Stimulated activated CD8-positive, alpha-beta memory T cell treated with anti-CD3 and anti-CD28 coated beads, Interleukin-4, amount 100 ng/mL, for 48 hours (primary cell): ENCODE measurements at regions not wholly inside any gene's neighbourhood (a gene's known extent, or its start where the extent isn't known, plus 50 kb on each side); places are given as distances from the start of the nearest gene placed in this dataset.

ENCODE experiments used
- DNase-seq: peaks from one replicate; pipeline ENCODE4 v3.0.0-alpha.2; 2020

DNA sequence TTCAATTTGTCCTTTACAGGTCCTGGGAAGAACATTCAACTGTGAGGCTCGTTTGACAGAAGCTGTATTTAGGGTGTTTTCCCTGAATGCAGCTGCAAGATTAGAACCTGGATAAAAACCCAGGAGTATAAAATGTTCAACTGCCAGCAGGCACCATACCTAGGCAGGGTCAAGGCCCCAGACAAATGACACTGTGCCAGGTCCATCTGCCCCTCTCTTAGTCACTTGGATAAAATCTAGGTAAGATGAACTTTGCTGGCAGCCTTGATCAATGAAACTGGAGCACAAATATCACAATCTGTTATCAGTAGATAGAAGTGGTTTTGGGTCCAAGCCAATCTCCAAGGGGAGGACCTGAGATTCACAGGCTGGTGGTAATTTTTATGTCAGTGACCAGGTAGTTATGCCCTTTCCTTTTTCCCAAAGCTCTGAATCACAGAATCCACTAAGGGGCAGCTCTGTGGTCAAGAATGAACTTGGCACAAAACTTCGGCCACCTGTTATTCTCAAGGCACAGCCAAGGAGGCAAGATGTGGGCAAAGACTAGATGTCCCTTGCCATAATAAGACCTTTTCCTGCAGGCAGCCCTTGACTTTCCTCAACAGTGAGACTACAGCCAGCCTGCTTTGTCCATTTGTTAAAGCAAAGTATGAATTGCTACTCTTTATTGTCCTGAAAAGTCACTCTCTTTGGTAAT lies 501.0 kb downstream of the PPARGC1A start:
- DNase-seq, result no peak

GRCh38 chr4:23388255-23388654 lies 501.6 kb downstream of the PPARGC1A start:
- DNase-seq, result no peak

GRCh38 chr4:23384741-23385140 lies 505.1 kb downstream of the PPARGC1A start:
- no peak for DNase-seq

DNA sequence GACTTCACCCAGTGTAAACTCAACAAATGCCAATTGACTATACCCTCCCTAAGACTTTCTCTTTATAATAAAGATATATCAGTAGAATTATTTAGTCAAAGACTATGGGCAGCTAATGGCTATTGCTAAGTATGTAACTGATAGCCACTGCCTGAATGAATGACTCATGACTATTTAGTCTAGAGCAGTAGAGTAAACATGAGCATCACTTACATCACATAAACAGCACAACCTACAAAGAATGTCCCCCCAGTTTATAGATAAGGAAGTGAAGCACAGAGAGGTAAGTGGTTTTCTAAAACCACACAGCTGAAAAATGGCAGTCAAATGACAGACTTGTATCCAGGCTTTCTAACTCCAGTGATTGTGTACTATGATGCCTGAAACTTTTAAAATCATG lies 507.0 kb downstream of the PPARGC1A start:
- DNase-seq, result no peak

DNA sequence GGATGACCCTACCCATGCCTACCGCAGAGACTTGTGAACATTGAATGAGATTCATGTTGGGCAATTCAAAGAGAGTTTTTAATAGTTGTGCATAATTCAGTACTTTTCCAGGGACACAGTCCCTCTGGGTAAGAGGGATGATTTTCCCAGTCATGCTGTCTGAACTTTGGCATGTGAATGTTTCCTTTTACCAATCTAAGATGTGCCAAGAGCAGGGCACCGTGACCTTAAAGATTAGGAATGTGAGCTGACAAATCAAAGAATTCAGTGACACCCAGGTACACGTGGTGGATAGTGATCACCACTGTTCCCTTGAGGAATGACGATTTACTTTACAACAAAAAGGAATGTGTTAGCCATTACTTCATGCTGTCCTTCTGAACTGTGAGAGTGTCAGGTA lies 515.6 kb downstream of the PPARGC1A start:
- DNase-seq, result no peak

DNA sequence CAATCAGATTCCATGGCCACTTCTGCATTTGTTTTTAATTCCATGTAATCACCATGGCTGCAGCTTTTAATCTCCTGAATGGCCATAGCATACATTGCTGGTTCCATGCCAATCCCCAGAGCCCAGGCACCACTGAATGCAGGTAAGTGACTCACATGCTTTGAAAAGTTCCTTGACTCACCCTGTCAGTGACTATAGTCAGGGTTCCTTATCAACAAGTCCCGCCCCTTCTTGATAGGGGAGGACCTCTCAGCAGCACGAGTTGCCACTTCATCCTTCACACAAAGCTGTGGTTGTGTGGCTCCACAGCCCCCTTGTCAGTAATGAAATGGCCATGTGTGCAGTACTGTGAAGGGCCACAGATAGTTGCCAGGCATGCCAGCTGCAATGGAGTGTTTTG lies 516.6 kb downstream of the PPARGC1A start:
- peak; percentile 26 for DNase-seq

GRCh38 chr4:23371533-23371932 lies 518.3 kb downstream of the PPARGC1A start:
- DNase-seq, result no peak

- DNase-seq, result no peak
These were observed 520.5 kb downstream of the PPARGC1A start for GRCh38 chr4:23369331-23369730.

GRCh38 chr4:23368081-23368697 lies 521.7 kb downstream of the PPARGC1A start:
- DNase-seq, result no peak

DNA sequence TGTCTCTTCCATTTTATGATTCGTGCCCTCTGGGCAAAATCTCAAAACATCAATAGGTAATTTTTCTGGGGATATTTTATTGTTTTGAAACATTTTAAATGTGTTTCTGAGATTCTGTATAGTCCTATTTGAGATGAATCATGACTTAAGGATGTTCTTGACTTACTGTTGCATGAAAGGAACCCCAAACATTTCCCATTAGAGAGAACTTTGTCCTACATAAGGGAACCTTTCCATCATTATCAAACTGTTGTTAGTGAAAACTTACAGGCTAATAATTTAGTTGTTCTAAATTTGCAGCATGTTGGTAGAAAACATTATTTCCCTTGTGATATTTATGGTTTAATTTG lies 523.3 kb downstream of the PPARGC1A start:
- no peak for DNase-seq

- no peak for DNase-seq
These were observed 523.8 kb downstream of the PPARGC1A start for GRCh38 chr4:23365871-23366556.

DNA sequence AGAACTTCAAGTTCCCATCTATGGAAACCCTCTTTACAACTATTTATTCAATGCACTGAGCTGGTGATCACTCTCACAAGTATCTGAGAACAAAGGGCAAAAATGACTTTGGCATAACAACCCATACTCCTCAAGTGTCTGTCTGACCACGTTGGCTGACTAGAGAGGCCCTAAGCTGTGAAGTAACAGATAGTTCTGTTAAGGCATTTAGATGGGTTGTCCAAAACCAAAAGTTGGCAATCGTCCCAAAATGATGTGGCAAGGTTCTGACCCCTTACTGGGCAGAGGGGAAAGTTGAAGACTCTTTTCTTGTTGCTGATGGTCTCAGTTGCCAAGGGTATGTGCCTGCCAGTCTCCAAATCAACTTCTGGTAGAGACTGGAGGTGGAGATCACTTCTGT lies 524.8 kb downstream of the PPARGC1A start:
- no peak for DNase-seq

GRCh38 chr4:23364167-23364566 lies 525.7 kb downstream of the PPARGC1A start:
- no peak for DNase-seq

DNA sequence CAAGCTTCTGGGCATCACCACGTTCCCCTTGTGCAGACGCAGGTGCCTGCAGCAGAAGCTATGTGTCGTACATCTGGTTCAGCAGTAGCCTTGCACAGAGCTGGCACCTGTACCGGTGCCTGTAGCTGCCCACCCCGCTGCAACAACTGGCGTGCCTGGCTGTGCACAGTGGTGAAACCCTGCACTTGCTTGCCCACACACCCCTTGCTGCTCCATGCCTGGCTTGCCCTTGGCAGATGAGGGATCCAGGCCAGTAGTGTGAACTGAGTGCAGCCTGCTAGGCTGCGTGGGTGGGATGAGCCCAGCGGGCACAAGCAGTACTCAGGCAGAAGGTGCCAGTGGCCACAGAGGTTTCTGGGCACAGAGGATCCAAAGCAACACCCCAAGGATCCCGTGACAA lies 528.4 kb downstream of the PPARGC1A start:
- DNase-seq, result no peak

DNA sequence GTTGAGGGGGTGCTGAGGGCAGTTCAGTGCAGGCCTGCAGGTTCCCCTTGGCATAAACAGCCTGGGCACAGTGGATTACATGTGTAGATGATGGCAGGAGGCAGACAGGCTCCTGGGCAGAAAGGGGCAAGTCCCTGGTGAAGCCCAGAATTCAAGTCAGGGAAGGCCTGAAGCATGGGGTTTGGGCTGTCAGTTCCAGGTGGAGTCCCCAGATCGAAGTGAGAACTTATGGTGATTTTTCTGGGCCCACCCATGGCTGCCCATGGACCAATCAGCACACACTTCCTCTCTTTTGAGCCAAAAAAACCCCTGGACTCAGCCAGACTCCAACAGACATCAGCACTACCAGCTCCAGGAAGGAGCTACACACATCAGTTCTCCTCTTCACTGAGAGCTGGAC lies 529.1 kb downstream of the PPARGC1A start:
- DNase-seq, result no peak

DNA sequence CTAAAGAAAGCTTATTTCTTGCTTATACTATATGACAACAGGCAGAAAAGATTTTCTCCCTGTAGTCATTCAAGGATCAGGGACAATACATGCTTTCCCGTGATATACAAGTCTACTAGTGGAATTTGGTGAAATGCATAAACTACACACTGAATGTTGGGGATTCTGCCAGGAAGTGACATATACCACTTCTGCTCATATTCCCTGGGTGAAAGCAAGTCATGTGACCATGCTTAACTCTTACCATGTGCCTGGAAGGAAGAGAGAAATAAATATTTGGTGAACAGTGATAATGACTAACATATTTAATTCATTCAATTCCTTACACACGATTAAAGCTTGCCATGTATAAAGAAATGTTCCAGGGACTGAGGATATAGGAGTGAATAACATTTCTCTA lies 534.6 kb downstream of the PPARGC1A start:
- DNase-seq, result no peak

GRCh38 chr4:23353200-23353599 lies 536.6 kb downstream of the PPARGC1A start:
- DNase-seq, result no peak

- DNase-seq, result no peak
These were observed 540.9 kb downstream of the PPARGC1A start for GRCh38 chr4:23348789-23349498.

DNA sequence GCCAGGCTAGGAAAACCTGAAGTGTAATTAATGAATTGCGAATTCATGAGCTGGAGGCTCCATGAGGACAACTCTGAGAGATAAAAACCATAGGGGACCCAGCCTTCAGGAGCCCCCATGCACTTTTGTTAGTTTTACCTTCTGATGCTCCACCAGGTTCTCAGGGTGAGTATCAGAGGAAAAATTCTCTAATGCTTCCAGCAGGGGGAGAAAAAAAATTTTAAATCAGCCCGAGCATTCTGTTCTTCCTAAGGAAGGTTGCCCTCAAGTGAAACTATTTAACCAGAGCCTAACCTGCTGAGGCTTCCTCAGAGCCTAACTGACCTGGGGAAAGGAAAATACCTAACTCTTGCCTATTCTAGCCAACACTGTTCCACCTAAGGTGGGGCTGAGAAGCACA lies 552.6 kb downstream of the PPARGC1A start:
- no peak for DNase-seq

GRCh38 chr4:23333946-23334878 lies 555.6 kb downstream of the PPARGC1A start:
- no peak for DNase-seq

DNA sequence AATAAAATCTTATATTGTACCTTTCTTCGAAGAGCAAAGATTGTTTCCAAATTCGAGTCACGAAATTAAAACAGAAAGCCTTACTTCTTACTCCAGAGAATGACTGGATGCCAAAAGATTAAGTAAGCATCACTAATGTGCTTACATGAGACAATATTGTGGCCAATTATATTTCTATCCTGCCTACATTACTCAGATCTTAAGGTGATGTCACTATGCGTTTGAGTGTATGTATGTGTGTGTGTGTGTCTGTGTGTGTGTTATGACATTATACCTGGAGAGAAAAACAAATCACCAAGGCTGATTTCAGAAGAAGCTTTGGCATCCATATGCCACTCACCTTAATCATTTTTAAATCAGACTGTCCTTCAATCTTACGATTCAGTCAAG lies 556.3 kb downstream of the PPARGC1A start:
- no peak for DNase-seq

GRCh38 chr4:23332313-23332712 lies 557.5 kb downstream of the PPARGC1A start:
- DNase-seq, result no peak

DNA sequence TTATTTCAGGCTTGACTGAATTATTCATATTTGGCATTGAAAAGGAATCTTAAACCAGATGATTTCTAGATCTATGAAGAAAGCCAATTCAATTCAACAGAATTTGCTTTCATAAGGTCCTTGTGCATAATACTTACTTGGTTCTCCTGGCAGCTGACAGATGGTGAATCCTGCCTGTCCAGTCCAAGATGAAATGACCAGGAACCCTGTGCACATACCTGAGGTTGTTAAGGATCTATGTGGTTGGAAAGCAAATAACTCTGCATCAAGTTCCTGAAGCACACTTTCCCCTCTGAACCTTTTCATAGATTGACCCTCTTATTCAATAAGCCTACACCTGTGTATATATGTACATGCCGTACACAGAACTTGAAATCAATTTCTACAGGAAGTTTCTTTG lies 562.7 kb downstream of the PPARGC1A start:
- no peak for DNase-seq
